ENCODE measurements at regions not wholly inside any gene's neighbourhood (a gene's known extent, or its start where the extent isn't known, plus 50 kb on each side); places are given as distances from the start of the nearest gene placed in this dataset.

- Histone ChIP-seq H3K27me3 (no peaks in the 10 kb centered on the region), H3K36me3 (no peaks in the 10 kb centered on the region), H3K4me1 (no peaks in the 10 kb centered on the region), H3K27ac (no peak overlapping the region), H3K4me3 (no peak overlapping the region), H3K9me3 (no peaks in the 10 kb centered on the region)
- intact Hi-C loops (cut with DNase I) = no loop called here
- 40% methylated on average over 4 of the region's 5 CpGs for WGBS (ENCODE audit: insufficient coverage, low coverage, low lambda C conversion rate, missing lambda C conversion rate)
- peak in 1 of 4 donors; percentile 67 for ATAC-seq
- peak in 1 of 3 donors; percentile 27 for DNase-seq
- TF ChIP-seq POLR2A (IDR thresholded peaks at IDR 0.05) (no peak), CTCF (IDR thresholded peaks at IDR 0.05) (no peak)
Observed at GRCh38 chr15:86021281-86022264, 58.1 kb upstream of the AGBL1 start.

- no peak overlapping the region for H3K4me3 ChIP-seq
- ATAC-seq = no peak
- H3K27me3 ChIP-seq = no peaks in the 10 kb centered on the region
- H3K27ac ChIP-seq = no peak overlapping the region
- 57% methylated on average over 4 of the region's 4 CpGs for WGBS (ENCODE audit: insufficient coverage, low coverage, low lambda C conversion rate, missing lambda C conversion rate)
- H3K36me3 ChIP-seq = no peaks in the 10 kb centered on the region
- H3K9me3 ChIP-seq = no peaks in the 10 kb centered on the region
- DNase-seq = no peak
- H3K4me1 ChIP-seq = no peaks in the 10 kb centered on the region
- TF ChIP-seq CTCF (IDR thresholded peaks at IDR 0.05) = no peak
- no peak for TF ChIP-seq POLR2A (IDR thresholded peaks at IDR 0.05)
- intact Hi-C loops (cut with DNase I) = no loop called here
Observed at GRCh38 chr15:86028961-86029360, 50.7 kb upstream of the AGBL1 start.

Small RNA genes lying in the stretch of these regions (small RNA-seq; reads per million reads assigned to genes)
- gene AC104229.1 = 0 reads per million in 2 experiments

Measured in right lobe of liver (tissue), 6 donors.